HEK293T (cell line): ENCODE measurements at regions not wholly inside any gene's neighbourhood (a gene's known extent, or its start where the extent isn't known, plus 50 kb on each side); places are given as distances from the start of the nearest gene placed in this dataset.

Source experiments
- BHLHE40 ChIP-seq: fragments of 450-650 bp; IDR thresholded peaks from 2 replicates; pipeline ENCODE4 v1.6.1; 2016; ENCODE audit warnings: mild to moderate bottlenecking, moderate library complexity, borderline replicate concordance
- CTBP1 ChIP-seq: fragments of 450-650 bp; IDR thresholded peaks from 2 replicates; pipeline ENCODE4 v1.6.1; 2016; ENCODE audit warnings: borderline replicate concordance
- FOXK2 ChIP-seq: fragments of 450-650 bp; IDR thresholded peaks from 2 replicates; pipeline ENCODE4 v1.6.1; 2016; ENCODE audit warnings: mild to moderate bottlenecking
- TARDBP ChIP-seq: fragments of 450-650 bp; IDR thresholded peaks from 2 replicates; pipeline ENCODE4 v1.6.1; 2016
- ZNF384 ChIP-seq: fragments of 450-650 bp; IDR thresholded peaks from 2 replicates; pipeline ENCODE4 v1.6.1; 2016
- TF ChIP-seq, protein P1 (sequence below): fragments of 450-650 bp; IDR thresholded peaks from 2 replicates; pipeline ENCODE4 v1.6.1; 2016

- TF ChIP-seq, protein P1, sequence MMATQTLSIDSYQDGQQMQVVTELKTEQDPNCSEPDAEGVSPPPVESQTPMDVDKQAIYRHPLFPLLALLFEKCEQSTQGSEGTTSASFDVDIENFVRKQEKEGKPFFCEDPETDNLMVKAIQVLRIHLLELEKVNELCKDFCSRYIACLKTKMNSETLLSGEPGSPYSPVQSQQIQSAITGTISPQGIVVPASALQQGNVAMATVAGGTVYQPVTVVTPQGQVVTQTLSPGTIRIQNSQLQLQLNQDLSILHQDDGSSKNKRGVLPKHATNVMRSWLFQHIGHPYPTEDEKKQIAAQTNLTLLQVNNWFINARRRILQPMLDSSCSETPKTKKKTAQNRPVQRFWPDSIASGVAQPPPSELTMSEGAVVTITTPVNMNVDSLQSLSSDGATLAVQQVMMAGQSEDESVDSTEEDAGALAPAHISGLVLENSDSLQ: no peak
- no peak for TF ChIP-seq ZNF384
- no peak for TF ChIP-seq BHLHE40
- TF ChIP-seq CTBP1: no peak
- TF ChIP-seq FOXK2: no peak
- no peak for TF ChIP-seq TARDBP
These were observed 99.0 kb upstream of the SOX4 start for GRCh38 chr6:21494505-21494904.
